ENCODE measurements at regions not wholly inside any gene's neighbourhood (a gene's known extent, or its start where the extent isn't known, plus 50 kb on each side); places are given as distances from the start of the nearest gene placed in this dataset.
"Not testable (repeated sequence)": the region's sequence is repeated elsewhere in the genome, so short reads cannot be mapped to it uniquely, and the experiment has no call there.

DNA sequence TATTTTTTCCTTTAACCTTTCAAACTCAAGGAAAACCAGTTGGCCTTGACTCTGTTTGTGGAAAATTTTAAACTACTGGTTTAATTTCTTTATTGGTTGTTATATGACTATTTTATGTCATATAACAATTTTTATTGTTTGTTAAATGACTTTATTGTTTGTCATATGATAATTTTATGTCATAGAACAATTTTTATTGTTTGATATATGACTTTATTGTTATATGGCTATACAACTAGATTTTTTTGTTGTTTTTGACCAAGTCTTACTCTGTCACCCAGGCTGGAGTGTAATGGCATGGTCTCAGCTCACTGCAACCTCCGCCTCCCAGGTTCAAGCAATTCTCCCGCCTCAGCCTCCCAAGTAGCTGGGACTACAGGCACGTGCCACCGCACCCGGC lies 61.1 kb upstream of the TRIM77 start:
- ATAC-seq, POLR2A ChIA-PET: not testable (repeated sequence)

DNA sequence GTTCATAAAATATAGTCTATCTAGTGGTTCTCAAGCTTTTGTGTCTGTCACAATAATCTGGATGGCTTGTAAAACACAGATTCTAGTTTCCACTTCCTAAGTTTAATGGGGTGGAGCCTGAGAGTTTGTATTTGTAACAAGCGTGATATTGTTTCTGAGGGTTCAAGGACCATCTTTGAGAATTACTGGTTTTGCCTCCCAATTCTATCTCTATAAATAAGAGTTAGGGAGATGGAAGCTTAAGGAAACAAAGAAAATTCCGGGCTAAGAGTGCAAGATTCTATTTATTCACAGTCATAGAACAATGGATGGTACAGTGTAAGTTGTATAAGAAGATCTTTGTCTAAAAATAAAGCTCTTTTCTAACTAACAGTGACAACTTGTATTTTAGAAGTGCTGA lies 55.4 kb upstream of the TRIM77 start:
- intact Hi-C loops (cut with micrococcal nuclease) = not testable (repeated sequence)

More for the DNA sequence above, 61.1 kb upstream of the TRIM77 start:
- RAD21 ChIA-PET (ENCODE audit: low non-redundant PET in 1 of 2, low total read pairs in 2 of 2, uncharacterized antibody in 2 of 2, unreplicated experiment in 2 of 2); H3K4me1 ChIP-seq (ENCODE audit: control insufficient read depth in 1 of 2, insufficient read depth in 2 of 2, low read length in 2 of 2); H3K79me2 ChIP-seq (ENCODE audit: insufficient read depth, low read length); CTCF ChIA-PET; H3K27ac ChIP-seq (ENCODE audit: low read depth, low read length); DNase-seq (ENCODE audit: low read depth, low spot score); H3K9me3 ChIP-seq (ENCODE audit: control insufficient read depth in 1 of 2, insufficient read depth in 1 of 2, low read depth in 1 of 2, low read length in 2 of 2); H3K9me2 ChIP-seq (ENCODE audit: insufficient read depth); BruUV-seq (replicated peaks); H3K9ac ChIP-seq (ENCODE audit: low read length); H3K4me2 ChIP-seq (ENCODE audit: low read length); H3K36me3 ChIP-seq (ENCODE audit: control insufficient read depth in 1 of 2, insufficient read depth in 2 of 2, low read length in 2 of 2); H2AFZ ChIP-seq (ENCODE audit: low read depth, low read length, poor library complexity, severe bottlenecking); H3K27me3 ChIP-seq (ENCODE audit: insufficient read depth, low read length); intact Hi-C loops (cut with micrococcal nuclease); H4K20me1 ChIP-seq (ENCODE audit: insufficient read depth); H3K4me3 ChIP-seq (replicated peaks in 1 of 2; ENCODE audit: low read depth in 1 of 2, low read length in 2 of 2): not testable (repeated sequence)

DNA sequence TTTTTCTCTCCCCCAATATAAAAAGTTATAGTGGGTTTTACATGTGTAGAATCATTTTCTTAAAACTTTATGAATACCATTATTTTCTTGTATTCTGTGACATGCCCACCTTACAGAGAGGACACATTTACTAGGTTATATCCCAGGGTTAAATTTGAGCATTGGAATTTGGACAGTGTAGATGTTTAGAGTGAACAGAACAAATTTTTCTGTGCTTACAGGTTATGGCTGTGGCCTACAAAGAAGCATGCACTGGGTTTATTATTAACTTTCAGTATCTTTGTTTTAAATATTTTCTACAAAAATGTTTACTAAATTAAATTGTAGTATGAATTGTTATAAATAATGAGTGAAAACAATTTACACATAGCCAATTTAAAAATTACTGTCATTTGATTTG lies 51.3 kb upstream of the TRIM77 start:
- RAD21 ChIA-PET (ENCODE audit: low non-redundant PET in 1 of 2, low total read pairs in 2 of 2, uncharacterized antibody in 2 of 2, unreplicated experiment in 2 of 2); DNase-seq (ENCODE audit: low read depth, low spot score); H3K27ac ChIP-seq (ENCODE audit: low read depth, low read length); H3K9me2 ChIP-seq (ENCODE audit: insufficient read depth); H3K4me1 ChIP-seq (ENCODE audit: control insufficient read depth in 1 of 2, insufficient read depth in 2 of 2, low read length in 2 of 2); POLR2A ChIA-PET; ATAC-seq; CTCF ChIA-PET; H3K4me3 ChIP-seq (replicated peaks in 1 of 2; ENCODE audit: low read depth in 1 of 2, low read length in 2 of 2); H2AFZ ChIP-seq (ENCODE audit: low read depth, low read length, poor library complexity, severe bottlenecking); H3K9ac ChIP-seq (ENCODE audit: low read length); H3K79me2 ChIP-seq (ENCODE audit: insufficient read depth, low read length); BruUV-seq (replicated peaks); H4K20me1 ChIP-seq (ENCODE audit: insufficient read depth); H3K9me3 ChIP-seq (ENCODE audit: control insufficient read depth in 1 of 2, insufficient read depth in 1 of 2, low read depth in 1 of 2, low read length in 2 of 2); H3K36me3 ChIP-seq (ENCODE audit: control insufficient read depth in 1 of 2, insufficient read depth in 2 of 2, low read length in 2 of 2); H3K27me3 ChIP-seq (ENCODE audit: insufficient read depth, low read length); H3K4me2 ChIP-seq (ENCODE audit: low read length): not testable (repeated sequence)
- intact Hi-C loops (cut with micrococcal nuclease) = loop anchor here (2.0 kb wide), 1 partner anchor 16 kb away; no protein-coding TSS in a partner anchor

More for the DNA sequence above, 55.4 kb upstream of the TRIM77 start:
- H4K20me1 ChIP-seq (ENCODE audit: insufficient read depth); H2AFZ ChIP-seq (ENCODE audit: low read depth, low read length, poor library complexity, severe bottlenecking); H3K27me3 ChIP-seq (ENCODE audit: insufficient read depth, low read length); H3K27ac ChIP-seq (ENCODE audit: low read depth, low read length); H3K4me1 ChIP-seq (ENCODE audit: control insufficient read depth in 1 of 2, insufficient read depth in 2 of 2, low read length in 2 of 2); H3K79me2 ChIP-seq (ENCODE audit: insufficient read depth, low read length); H3K9me3 ChIP-seq (ENCODE audit: control insufficient read depth in 1 of 2, insufficient read depth in 1 of 2, low read depth in 1 of 2, low read length in 2 of 2); H3K4me2 ChIP-seq (ENCODE audit: low read length); RAD21 ChIA-PET (ENCODE audit: low non-redundant PET in 1 of 2, low total read pairs in 2 of 2, uncharacterized antibody in 2 of 2, unreplicated experiment in 2 of 2); H3K4me3 ChIP-seq (replicated peaks in 1 of 2; ENCODE audit: low read depth in 1 of 2, low read length in 2 of 2); BruUV-seq (replicated peaks); POLR2A ChIA-PET; H3K9ac ChIP-seq (ENCODE audit: low read length); CTCF ChIA-PET; H3K9me2 ChIP-seq (ENCODE audit: insufficient read depth); H3K36me3 ChIP-seq (ENCODE audit: control insufficient read depth in 1 of 2, insufficient read depth in 2 of 2, low read length in 2 of 2); DNase-seq (ENCODE audit: low read depth, low spot score); ATAC-seq: not testable (repeated sequence)

DNA sequence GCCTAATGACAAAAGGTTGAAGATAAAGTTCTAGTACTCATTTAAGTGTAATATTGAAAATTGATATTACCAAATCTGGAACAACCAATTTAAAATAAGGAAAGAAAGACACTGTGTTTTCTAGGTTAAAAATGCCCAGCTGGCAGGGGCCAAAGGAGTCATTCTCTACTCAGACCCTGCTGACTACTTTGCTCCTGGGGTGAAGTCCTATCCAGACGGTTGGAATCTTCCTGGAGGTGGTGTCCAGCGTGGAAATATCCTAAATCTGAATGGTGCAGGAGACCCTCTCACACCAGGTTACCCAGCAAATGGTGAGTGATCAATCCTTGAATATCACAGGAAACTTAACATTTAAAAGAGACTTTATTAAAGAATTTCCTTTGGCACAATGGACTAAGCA lies 50.7 kb upstream of the TRIM77 start:
- H3K79me2 ChIP-seq (ENCODE audit: insufficient read depth, low read length); H3K9ac ChIP-seq (ENCODE audit: low read length); H3K27me3 ChIP-seq (ENCODE audit: insufficient read depth, low read length); H3K9me3 ChIP-seq (ENCODE audit: control insufficient read depth in 1 of 2, insufficient read depth in 1 of 2, low read depth in 1 of 2, low read length in 2 of 2); H3K27ac ChIP-seq (ENCODE audit: low read depth, low read length); POLR2A ChIA-PET; H3K4me1 ChIP-seq (ENCODE audit: control insufficient read depth in 1 of 2, insufficient read depth in 2 of 2, low read length in 2 of 2); RAD21 ChIA-PET (ENCODE audit: low non-redundant PET in 1 of 2, low total read pairs in 2 of 2, uncharacterized antibody in 2 of 2, unreplicated experiment in 2 of 2); CTCF ChIA-PET; H2AFZ ChIP-seq (ENCODE audit: low read depth, low read length, poor library complexity, severe bottlenecking); H4K20me1 ChIP-seq (ENCODE audit: insufficient read depth); BruUV-seq (replicated peaks); H3K4me3 ChIP-seq (replicated peaks in 1 of 2; ENCODE audit: low read depth in 1 of 2, low read length in 2 of 2); H3K4me2 ChIP-seq (ENCODE audit: low read length); H3K36me3 ChIP-seq (ENCODE audit: control insufficient read depth in 1 of 2, insufficient read depth in 2 of 2, low read length in 2 of 2); H3K9me2 ChIP-seq (ENCODE audit: insufficient read depth); DNase-seq (ENCODE audit: low read depth, low spot score); ATAC-seq: not testable (repeated sequence)
- intact Hi-C loops (cut with micrococcal nuclease) = loop anchor here (2.0 kb wide), 1 partner anchor 17 kb away; no protein-coding TSS in a partner anchor
